GM19324 (cell line): ENCODE measurements at regions not wholly inside any gene's neighbourhood (a gene's known extent, or its start where the extent isn't known, plus 50 kb on each side); places are given as distances from the start of the nearest gene placed in this dataset.
"Not testable (repeated sequence)": the region's sequence is repeated elsewhere in the genome, so short reads cannot be mapped to it uniquely, and the experiment has no call there.

Experiments used
- ATAC-seq: cut with Tn5 transposase; IDR thresholded peaks from one replicate; pipeline ENCODE4 v1.9.1; 2021; ENCODE audit warnings: mild to moderate bottlenecking, moderate library complexity; ENCODE audit not compliant: unreplicated experiment, low FRiP score

DNA sequence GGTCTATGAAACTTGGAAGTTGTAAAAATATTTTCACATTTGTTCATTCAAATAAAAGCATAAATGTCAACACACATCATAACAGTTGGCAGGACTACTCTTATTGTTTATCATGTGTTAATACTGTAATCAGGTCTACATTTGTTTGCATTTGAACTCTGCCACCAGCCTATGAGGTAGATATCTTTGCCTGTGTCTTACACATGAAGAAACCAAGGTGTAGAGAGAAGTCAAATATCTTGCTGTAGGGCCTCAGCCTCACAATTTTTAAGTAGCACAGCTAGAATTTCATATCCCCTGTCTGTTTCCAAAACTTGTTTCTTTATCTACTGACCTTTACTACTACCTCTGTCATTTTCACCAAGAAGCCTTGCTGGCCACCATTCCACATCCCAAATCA is 161.9 kb downstream of the ZIC4 start:
- ATAC-seq: no peak

- ATAC-seq: no peak
Measured at GRCh38 chr3:147240581-147240980, 165.8 kb downstream of the ZIC4 start.

- no peak for ATAC-seq
Measured at GRCh38 chr3:147237991-147238390, 168.4 kb downstream of the ZIC4 start.

GRCh38 chr3:147231980-147232379 is 174.4 kb downstream of the ZIC4 start:
- ATAC-seq: not testable (repeated sequence)

DNA sequence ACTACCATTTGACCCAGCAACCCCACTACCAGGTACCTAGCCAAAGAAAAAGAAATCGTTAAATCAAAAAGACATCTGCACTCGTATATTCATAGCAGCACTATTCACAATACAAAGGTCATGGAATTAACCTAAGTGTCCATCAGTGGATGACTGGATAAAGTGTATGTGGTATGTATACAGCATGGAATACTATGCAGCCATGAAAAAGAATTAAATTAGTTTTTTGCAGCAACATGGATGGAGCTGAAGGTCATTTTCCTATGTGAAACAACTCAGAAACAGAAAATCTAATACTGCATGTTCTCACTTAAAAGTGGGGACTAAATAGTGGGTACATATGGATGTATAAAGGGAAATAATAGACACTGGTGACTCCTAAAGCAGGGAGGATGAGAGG is 175.2 kb downstream of the ZIC4 start:
- ATAC-seq: no peak

- ATAC-seq: no peak
Measured at GRCh38 chr3:147222291-147222690, 184.1 kb downstream of the ZIC4 start.

GRCh38 chr3:147218965-147219364 is 187.4 kb downstream of the ZIC4 start:
- no peak for ATAC-seq

DNA sequence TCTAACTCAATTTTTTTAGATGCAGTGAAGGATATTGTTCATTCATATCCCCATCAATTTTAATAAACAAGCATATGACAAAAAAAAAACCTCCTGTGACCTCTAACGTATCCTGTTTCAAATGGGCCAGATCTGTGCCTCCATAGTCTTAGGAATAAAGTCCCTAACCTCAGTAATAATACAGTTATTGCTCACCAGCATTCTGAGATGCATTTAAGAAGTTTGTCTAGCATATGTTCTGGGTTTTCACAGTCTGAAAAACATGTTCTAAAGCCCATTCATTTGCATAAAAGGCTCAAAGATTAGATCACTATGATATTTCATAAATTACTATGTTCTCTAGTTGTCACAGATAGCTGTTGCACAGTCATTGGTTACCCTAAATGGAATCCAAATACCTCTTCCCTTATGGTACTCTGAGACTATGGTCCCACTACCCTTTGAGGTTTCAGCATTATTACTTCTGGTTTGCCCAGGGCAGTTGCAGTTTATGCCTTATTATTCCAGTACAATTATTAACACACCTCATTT is 190.1 kb downstream of the ZIC4 start:
- no peak for ATAC-seq

DNA sequence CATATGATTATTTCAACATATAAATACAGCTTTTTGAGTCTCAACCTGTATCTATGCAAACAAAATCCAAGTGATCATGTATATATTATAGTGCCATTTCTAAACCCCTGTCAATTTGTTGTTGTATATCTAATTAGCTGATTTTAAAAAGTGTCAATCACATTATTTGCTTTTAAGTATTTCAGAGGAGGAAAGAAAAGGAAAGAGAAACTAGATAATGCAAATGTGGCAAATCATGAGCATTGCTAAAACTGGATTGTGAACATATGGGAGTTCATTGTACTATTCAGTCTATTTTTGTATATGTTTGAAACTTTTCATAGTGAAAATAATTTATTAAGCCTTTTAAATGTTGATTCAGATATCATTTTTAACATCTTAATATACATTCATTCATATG is 190.7 kb downstream of the ZIC4 start:
- no peak for ATAC-seq

- no peak for ATAC-seq
Measured at GRCh38 chr3:147213633-147214032, 192.7 kb downstream of the ZIC4 start.

- no peak for ATAC-seq
Measured at GRCh38 chr3:147210676-147211075, 195.7 kb downstream of the ZIC4 start.

GRCh38 chr3:147201086-147201485 is 205.3 kb downstream of the ZIC4 start:
- ATAC-seq: no peak

GRCh38 chr3:147200545-147200944 is 205.8 kb downstream of the ZIC4 start:
- ATAC-seq: no peak

DNA sequence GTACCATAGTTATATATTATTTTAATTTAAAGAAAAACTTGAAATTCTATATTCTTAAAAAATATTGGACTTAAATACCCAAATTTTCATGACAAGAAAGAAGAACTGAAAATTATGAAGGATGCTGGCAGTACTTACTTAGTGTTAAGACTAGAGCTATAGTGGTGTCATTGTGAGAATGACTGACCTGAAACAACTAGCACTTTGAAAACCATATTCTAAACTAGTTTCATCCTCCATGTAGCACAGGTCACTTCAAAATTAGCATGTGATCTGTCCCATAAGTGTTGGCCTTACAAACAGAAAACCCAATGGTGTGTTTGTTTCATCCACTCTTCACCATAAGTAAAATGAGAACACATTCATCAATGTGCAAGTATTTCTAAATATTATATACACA is 208.6 kb downstream of the ZIC4 start:
- no peak for ATAC-seq

GRCh38 chr3:147195887-147196286 is 210.5 kb downstream of the ZIC4 start:
- ATAC-seq: no peak

- no peak for ATAC-seq
Measured at GRCh38 chr3:147191795-147192385, 214.5 kb downstream of the ZIC4 start.

DNA sequence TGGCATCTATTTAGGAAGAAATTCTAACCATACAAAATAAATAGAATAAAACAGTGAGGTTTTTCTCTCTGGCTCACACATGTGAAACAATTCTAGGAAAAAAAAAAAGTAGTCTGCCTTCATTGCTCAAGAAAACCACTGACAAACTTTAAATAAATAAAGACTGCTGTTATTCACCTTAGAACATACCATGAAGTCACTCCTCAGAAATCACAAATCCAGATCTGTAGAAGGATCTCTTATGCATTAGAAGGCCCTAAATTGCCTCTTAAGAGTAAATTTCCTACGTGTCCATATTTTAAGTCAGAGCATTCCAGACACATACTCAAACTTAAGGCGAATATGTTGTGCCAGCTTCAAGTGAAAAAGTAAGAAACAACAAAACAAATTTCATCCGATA is 217.3 kb downstream of the ZIC4 start:
- ATAC-seq: no peak

DNA sequence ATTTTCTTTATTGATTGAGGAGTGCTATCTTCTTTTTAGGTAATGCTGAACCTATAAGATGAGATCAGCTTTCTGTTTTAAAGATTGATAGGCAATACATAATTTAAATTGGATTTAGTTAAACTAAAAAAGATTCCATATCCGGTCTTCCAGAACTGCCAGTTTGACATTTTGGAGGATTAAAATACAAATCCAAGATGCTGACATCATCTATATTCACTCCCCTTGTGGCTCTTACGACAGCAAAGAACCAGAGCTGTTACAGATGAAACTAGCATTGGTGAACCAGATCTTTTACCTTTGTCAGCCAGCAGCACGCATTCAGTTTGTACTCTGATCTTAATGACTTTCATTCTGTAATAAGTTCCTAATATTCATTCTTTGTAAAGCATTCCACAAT is 218.7 kb downstream of the ZIC4 start:
- no peak for ATAC-seq

GRCh38 chr3:147185781-147186180 is 220.6 kb downstream of the ZIC4 start:
- ATAC-seq: no peak

GRCh38 chr3:147184794-147185193 is 221.5 kb downstream of the ZIC4 start:
- ATAC-seq: no peak

GRCh38 chr3:147173257-147173656 is 233.1 kb downstream of the ZIC4 start:
- no peak for ATAC-seq

GRCh38 chr3:147162743-147163142 is 243.6 kb downstream of the ZIC4 start:
- no peak for ATAC-seq

DNA sequence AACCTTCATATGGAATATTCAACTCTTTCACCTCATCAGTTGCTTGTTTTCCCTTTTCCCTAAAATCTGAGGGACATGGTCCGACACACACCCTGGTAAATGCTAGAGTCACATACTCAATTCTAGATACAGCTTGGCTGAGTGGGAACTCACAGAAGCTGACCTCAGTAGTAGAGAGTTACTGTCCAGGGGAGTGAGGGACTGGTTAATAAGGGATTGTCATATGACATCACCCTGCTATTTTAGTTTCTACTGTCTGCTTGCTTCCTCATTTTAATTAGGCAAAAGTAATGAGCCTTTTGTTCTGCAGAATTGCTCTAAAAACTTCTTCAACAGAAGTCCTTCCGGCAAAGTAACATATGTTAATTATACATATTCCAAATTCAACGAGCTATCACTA is 244.5 kb downstream of the ZIC4 start:
- no peak for ATAC-seq
